ENCODE measurements at regions not wholly inside any gene's neighbourhood (a gene's known extent, or its start where the extent isn't known, plus 50 kb on each side); places are given as distances from the start of the nearest gene placed in this dataset.
A peak's percentile ranks its signal among the peaks of the same experiment; 100 is the strongest.

GRCh38 chr9:91101611-91102168, 260.0 kb downstream of the AUH start:
- no peaks in the 10 kb centered on the region for H3K36me3 ChIP-seq (replicated peaks in 1 of 2; ENCODE audit: control extremely low read depth in 1 of 2, control insufficient read depth in 1 of 2, extremely low read depth in 1 of 2, insufficient read depth in 2 of 2, low read length in 1 of 2)
- no peak overlapping the region for H3K4me3 ChIP-seq (ENCODE audit: control extremely low read depth in 1 of 5, extremely low read depth in 1 of 5, insufficient read depth in 1 of 5, low read depth in 2 of 5, low read length in 4 of 5)
- no peak overlapping the region for H3K9ac ChIP-seq (ENCODE audit: low read length)
- Mint-ChIP-seq H3K4me1 (peaks cover 19% of the 10 kb centered on the region), H3K27me3 (peaks cover 12% of the 10 kb centered on the region), H3K4me3 (no peak overlapping the region), H3K27ac (no peak overlapping the region), H3K9me3 (ENCODE audit: insufficient read depth) (no peaks in the 10 kb centered on the region)
- H2AFZ ChIP-seq (ENCODE audit: insufficient read depth, low read depth, low read length, poor library complexity, severe bottlenecking) = no peak overlapping the region
- H3K27me3 ChIP-seq (replicated peaks in 1 of 4; ENCODE audit: control extremely low read depth in 1 of 4, control insufficient read depth in 3 of 4, insufficient read depth in 4 of 4, low read length in 3 of 4) = no peaks in the 10 kb centered on the region
- TF ChIP-seq, protein P1, sequence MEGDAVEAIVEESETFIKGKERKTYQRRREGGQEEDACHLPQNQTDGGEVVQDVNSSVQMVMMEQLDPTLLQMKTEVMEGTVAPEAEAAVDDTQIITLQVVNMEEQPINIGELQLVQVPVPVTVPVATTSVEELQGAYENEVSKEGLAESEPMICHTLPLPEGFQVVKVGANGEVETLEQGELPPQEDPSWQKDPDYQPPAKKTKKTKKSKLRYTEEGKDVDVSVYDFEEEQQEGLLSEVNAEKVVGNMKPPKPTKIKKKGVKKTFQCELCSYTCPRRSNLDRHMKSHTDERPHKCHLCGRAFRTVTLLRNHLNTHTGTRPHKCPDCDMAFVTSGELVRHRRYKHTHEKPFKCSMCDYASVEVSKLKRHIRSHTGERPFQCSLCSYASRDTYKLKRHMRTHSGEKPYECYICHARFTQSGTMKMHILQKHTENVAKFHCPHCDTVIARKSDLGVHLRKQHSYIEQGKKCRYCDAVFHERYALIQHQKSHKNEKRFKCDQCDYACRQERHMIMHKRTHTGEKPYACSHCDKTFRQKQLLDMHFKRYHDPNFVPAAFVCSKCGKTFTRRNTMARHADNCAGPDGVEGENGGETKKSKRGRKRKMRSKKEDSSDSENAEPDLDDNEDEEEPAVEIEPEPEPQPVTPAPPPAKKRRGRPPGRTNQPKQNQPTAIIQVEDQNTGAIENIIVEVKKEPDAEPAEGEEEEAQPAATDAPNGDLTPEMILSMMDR (IDR thresholded peaks at IDR 0.05) = no peak
- TF ChIP-seq EZH2 (IDR thresholded peaks at IDR 0.05; ENCODE audit: borderline replicate concordance, insufficient read depth, low read depth, low read length, poor library complexity, severe bottlenecking) = no peak
- intact Hi-C loops (cut with micrococcal nuclease) = no loop called here
- H3K4me1 ChIP-seq (ENCODE audit: control insufficient read depth in 2 of 2, insufficient read depth in 2 of 2, low read length in 2 of 2) = peaks cover 19 to 25% of the 10 kb centered on the region in 2 donors
- POLR2A ChIA-PET = no interaction called here
- no peak overlapping the region for H3K4me2 ChIP-seq (replicated peaks; ENCODE audit: low read depth, low read length, poor library complexity, severe bottlenecking)
- peaks cover 0 to 2% (median 0%) of the 10 kb centered on the region in 3 donors for H3K9me3 ChIP-seq (ENCODE audit: control extremely low read depth in 1 of 3, control insufficient read depth in 2 of 3, insufficient read depth in 1 of 3, low read length in 2 of 3)
- H3K27ac ChIP-seq (ENCODE audit: low read length in 2 of 2) = no peak overlapping the region
- peak; percentile 39 for DNase-seq
- no peaks in the 10 kb centered on the region for H3K79me2 ChIP-seq (ENCODE audit: control insufficient read depth, insufficient read depth, low read length)
- CTCF ChIA-PET = no interaction called here
- no peak for ATAC-seq (ENCODE audit: low read depth)
- no peaks in the 10 kb centered on the region for H4K20me1 ChIP-seq (ENCODE audit: control insufficient read depth, insufficient read depth, low read length, poor library complexity, severe bottlenecking)
- 22% methylated on average over 7 of the region's 7 CpGs for WGBS (ENCODE audit: insufficient coverage)

- H3K27me3 Mint-ChIP-seq = peaks cover 12% of the 10 kb centered on the region
- Histone ChIP-seq H2AFZ (ENCODE audit: insufficient read depth, low read depth, low read length, poor library complexity, severe bottlenecking) (no peak overlapping the region), H3K79me2 (ENCODE audit: control insufficient read depth, insufficient read depth, low read length) (no peaks in the 10 kb centered on the region), H4K20me1 (ENCODE audit: control insufficient read depth, insufficient read depth, low read length, poor library complexity, severe bottlenecking) (no peaks in the 10 kb centered on the region), H3K9me3 (ENCODE audit: control extremely low read depth in 1 of 3, control insufficient read depth in 2 of 3, insufficient read depth in 1 of 3, low read length in 2 of 3) (peaks cover 0 to 2% (median 0%) of the 10 kb centered on the region in 3 donors), H3K27me3 (replicated peaks in 1 of 4; ENCODE audit: control extremely low read depth in 1 of 4, control insufficient read depth in 3 of 4, insufficient read depth in 4 of 4, low read length in 3 of 4) (no peaks in the 10 kb centered on the region), H3K4me1 (ENCODE audit: control insufficient read depth in 2 of 2, insufficient read depth in 2 of 2, low read length in 2 of 2) (peaks cover 19 to 25% of the 10 kb centered on the region in 2 donors), H3K36me3 (replicated peaks in 1 of 2; ENCODE audit: control extremely low read depth in 1 of 2, control insufficient read depth in 1 of 2, extremely low read depth in 1 of 2, insufficient read depth in 2 of 2, low read length in 1 of 2) (no peaks in the 10 kb centered on the region), H3K27ac (ENCODE audit: low read length in 2 of 2) (no peak overlapping the region), H3K4me2 (replicated peaks; ENCODE audit: low read depth, low read length, poor library complexity, severe bottlenecking) (no peak overlapping the region), H3K9ac (ENCODE audit: low read length) (no peak overlapping the region), H3K4me3 (ENCODE audit: control extremely low read depth in 1 of 5, extremely low read depth in 1 of 5, insufficient read depth in 1 of 5, low read depth in 2 of 5, low read length in 4 of 5) (no peak overlapping the region)
- ATAC-seq (ENCODE audit: low read depth) = no peak
- no peaks in the 10 kb centered on the region for H3K9me3 Mint-ChIP-seq (ENCODE audit: insufficient read depth)
- intact Hi-C loops (cut with micrococcal nuclease) = no loop called here
- ChIA-PET POLR2A (no interaction called here), CTCF (no interaction called here)
- peaks cover 19% of the 10 kb centered on the region for H3K4me1 Mint-ChIP-seq
- H3K27ac Mint-ChIP-seq = no peak overlapping the region
- no peak overlapping the region for H3K4me3 Mint-ChIP-seq
- DNase-seq = no peak
- TF ChIP-seq, protein P1 (IDR thresholded peaks at IDR 0.05) = no peak
- no peak for TF ChIP-seq EZH2 (IDR thresholded peaks at IDR 0.05; ENCODE audit: borderline replicate concordance, insufficient read depth, low read depth, low read length, poor library complexity, severe bottlenecking)
These were observed 259.4 kb downstream of the AUH start for GRCh38 chr9:91102269-91102668.
